CD4-positive, alpha-beta memory T cell (primary cell): ENCODE measurements at regions not wholly inside any gene's neighbourhood (a gene's known extent, or its start where the extent isn't known, plus 50 kb on each side); places are given as distances from the start of the nearest gene placed in this dataset.
"Not testable (repeated sequence)": the region's sequence is repeated elsewhere in the genome, so short reads cannot be mapped to it uniquely, and the experiment has no call there.

Experiments used
- CTCF ChIA-PET: fragments of 350-600 bp; sonication (Branson Sonifier 250); formaldehyde crosslinking; loops from one replicate; lab custom pipeline; 2021; ENCODE audit warnings: inconsistent platforms; ENCODE audit not compliant: partially characterized antibody; lab: Charles Lee
- POLR2A ChIA-PET: fragments of 350-600 bp; sonication (Branson Sonifier 250); formaldehyde crosslinking; loops from one replicate; lab custom pipeline; 2021; ENCODE audit not compliant: partially characterized antibody; lab: Charles Lee
- DNase-seq, 5 donors: peaks; one replicate each; pipeline versions ENCODE4 v3.0.0 to v3.0.0-alpha.2; 2020 to 2022; ENCODE audit warnings: mixed read lengths in 1 of 5
- H3K27ac ChIP-seq: one replicate; pipeline ENCODE4 v1.7.0; 2013; ENCODE audit warnings: low read depth, low read length
- H3K27me3 ChIP-seq: 2 replicates; pipeline ENCODE4 v1.7.0; 2013; ENCODE audit warnings: mild to moderate bottlenecking, low read length, moderate library complexity; ENCODE audit not compliant: insufficient read depth
- H3K36me3 ChIP-seq: 2 replicates; pipeline ENCODE4 v1.7.0; 2013; ENCODE audit warnings: mild to moderate bottlenecking, low read length, moderate library complexity; ENCODE audit not compliant: insufficient read depth
- H3K4me1 ChIP-seq: 2 replicates; pipeline ENCODE4 v1.7.0; 2013; ENCODE audit warnings: mild to moderate bottlenecking, low read length, moderate library complexity; ENCODE audit not compliant: insufficient read depth
- H3K4me3 ChIP-seq, 2 donors: one replicate each; pipeline ENCODE4 v1.7.0; 2013; ENCODE audit warnings: low read length in 2 of 2, mild to moderate bottlenecking in 1 of 2
- H3K9me3 ChIP-seq, 2 donors: one replicate each; pipeline ENCODE4 v1.7.0; 2013; ENCODE audit warnings: low read length in 2 of 2, control low read depth in 1 of 2; ENCODE audit not compliant: control insufficient read depth in 1 of 2
- H3K27ac Mint-ChIP-seq, 7 donors: one replicate each; pipeline ENCODE4 v1.8.0; 2020 to 2021; ENCODE audit warnings: mixed read lengths in 7 of 7, mild to moderate bottlenecking in 6 of 7, inconsistent platforms in 3 of 7, moderate library complexity in 3 of 7
- H3K27me3 Mint-ChIP-seq, 2 donors: one replicate each; pipeline ENCODE4 v1.8.0; 2020 to 2021; ENCODE audit warnings: mixed read lengths in 2 of 2
- H3K36me3 Mint-ChIP-seq, 2 donors: one replicate each; pipeline ENCODE4 v1.8.0; 2020 to 2021; ENCODE audit warnings: mixed read lengths in 2 of 2, inconsistent platforms in 1 of 2, mild to moderate bottlenecking in 1 of 2
- H3K4me1 Mint-ChIP-seq, 4 donors: one replicate each; pipeline ENCODE4 v1.8.0; 2020 to 2021; ENCODE audit warnings: mixed read lengths in 4 of 4, mild to moderate bottlenecking in 1 of 4
- H3K4me3 Mint-ChIP-seq, 8 donors: one replicate each; pipeline ENCODE4 v1.8.0; 2020 to 2021; ENCODE audit warnings: mixed read lengths in 8 of 8, mild to moderate bottlenecking in 7 of 8, moderate library complexity in 6 of 8, inconsistent platforms in 3 of 8
- H3K9me3 Mint-ChIP-seq, 8 donors: one replicate each; pipeline ENCODE4 v1.8.0; 2020 to 2021; ENCODE audit warnings: mixed read lengths in 8 of 8, mild to moderate bottlenecking in 5 of 8, inconsistent platforms in 3 of 8, moderate library complexity in 1 of 8
- intact Hi-C: fragments of 100-400 bp; cut with micrococcal nuclease; formaldehyde crosslinking; loops from one replicate; pipeline ENCODE4 v1.15.1; 2023

- H3K36me3 Mint-ChIP-seq: no peaks in the 10 kb centered on the region
- H3K27ac Mint-ChIP-seq: no peak overlapping the region
- no peaks in the 10 kb centered on the region for H3K36me3 ChIP-seq
- no peaks in the 10 kb centered on the region for H3K4me1 Mint-ChIP-seq
- DNase-seq: no peak
- H3K27ac ChIP-seq: no peak overlapping the region
- H3K4me1 ChIP-seq: no peaks in the 10 kb centered on the region
- POLR2A ChIA-PET: no interaction called here
- no peaks in the 10 kb centered on the region for H3K27me3 Mint-ChIP-seq
- CTCF ChIA-PET: no interaction called here
- H3K9me3 ChIP-seq: no peaks in the 10 kb centered on the region
- H3K4me3 Mint-ChIP-seq: no peak overlapping the region
- no peak overlapping the region for H3K4me3 ChIP-seq
- intact Hi-C loops: no loop called here
- H3K9me3 Mint-ChIP-seq: peaks cover 0 to 3% (median 0%) of the 10 kb centered on the region in 8 donors
- H3K27me3 ChIP-seq: no peaks in the 10 kb centered on the region
These were observed 81.0 kb downstream of the CPXCR1 start for GRCh38 chrX:88828011-88828410.

GRCh38 chrX:88830111-88830510, 83.1 kb downstream of the CPXCR1 start:
- Mint-ChIP-seq H3K9me3 (peaks cover 0 to 3% (median 0%) of the 10 kb centered on the region in 8 donors), H3K27ac (no peak overlapping the region), H3K4me1 (no peaks in the 10 kb centered on the region), H3K27me3 (no peaks in the 10 kb centered on the region), H3K4me3 (no peak overlapping the region), H3K36me3 (no peaks in the 10 kb centered on the region)
- DNase-seq: no peak
- ChIA-PET POLR2A (no interaction called here), CTCF (no interaction called here)
- Histone ChIP-seq H3K4me3 (no peak overlapping the region), H3K27ac (no peak overlapping the region), H3K27me3 (no peaks in the 10 kb centered on the region), H3K4me1 (no peaks in the 10 kb centered on the region), H3K36me3 (no peaks in the 10 kb centered on the region), H3K9me3 (no peaks in the 10 kb centered on the region)
- intact Hi-C loops: no loop called here

DNA sequence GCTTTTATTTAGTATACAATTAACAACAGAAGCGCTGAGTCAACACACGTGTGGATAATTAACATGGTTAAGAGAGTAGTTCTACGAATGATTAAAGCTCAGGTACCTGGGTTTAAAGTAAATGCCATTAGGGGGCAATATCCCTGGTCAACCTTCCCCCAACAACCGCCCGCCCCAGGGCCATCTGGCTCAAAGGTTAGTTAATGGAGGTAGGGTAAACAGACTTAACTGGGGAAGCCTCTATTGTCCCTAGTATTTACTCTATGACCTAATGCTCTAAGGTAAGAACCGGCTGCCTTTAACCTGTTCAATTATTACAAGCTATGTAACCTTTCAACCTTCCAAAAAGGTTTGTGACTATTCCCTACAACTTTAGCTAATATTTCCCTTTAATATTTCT, 90.7 kb downstream of the CPXCR1 start:
- H3K27me3 Mint-ChIP-seq, H3K27ac ChIP-seq, H3K4me1 ChIP-seq, H3K4me3 ChIP-seq, POLR2A ChIA-PET, H3K36me3 Mint-ChIP-seq, H3K9me3 Mint-ChIP-seq, CTCF ChIA-PET, H3K27ac Mint-ChIP-seq, intact Hi-C loops, H3K4me3 Mint-ChIP-seq, H3K4me1 Mint-ChIP-seq, H3K36me3 ChIP-seq, DNase-seq, H3K9me3 ChIP-seq, H3K27me3 ChIP-seq: not testable (repeated sequence)

DNA sequence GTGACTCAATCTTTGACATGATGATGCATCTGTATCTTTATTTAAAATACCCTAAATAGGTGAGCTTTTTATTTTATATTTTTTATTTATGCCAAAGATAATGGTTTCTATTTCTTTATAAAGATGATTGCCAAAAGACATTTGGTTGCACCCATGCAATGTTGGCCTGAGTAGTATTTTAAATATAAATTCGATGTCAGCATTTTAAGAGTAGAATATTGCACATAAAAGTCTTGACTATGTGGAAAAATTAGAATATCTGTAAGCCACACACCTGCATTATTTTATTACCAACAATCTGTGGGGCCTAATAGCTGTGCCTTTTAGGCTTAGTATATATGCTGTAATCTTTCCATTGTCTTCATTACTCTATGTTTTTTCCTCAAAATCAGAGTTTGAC, 91.4 kb downstream of the CPXCR1 start:
- no peaks in the 10 kb centered on the region for H3K9me3 ChIP-seq
- H3K27me3 ChIP-seq: no peaks in the 10 kb centered on the region
- no peaks in the 10 kb centered on the region for H3K4me1 Mint-ChIP-seq
- no peaks in the 10 kb centered on the region for H3K36me3 Mint-ChIP-seq
- CTCF ChIA-PET: no interaction called here
- peaks cover 0 to 4% (median 0%) of the 10 kb centered on the region in 8 donors for H3K9me3 Mint-ChIP-seq
- intact Hi-C loops: no loop called here
- no peaks in the 10 kb centered on the region for H3K4me1 ChIP-seq
- no peak overlapping the region for H3K27ac ChIP-seq
- H3K4me3 ChIP-seq: no peak overlapping the region
- no peaks in the 10 kb centered on the region for H3K36me3 ChIP-seq
- POLR2A ChIA-PET: no interaction called here
- H3K4me3 Mint-ChIP-seq: no peak overlapping the region
- H3K27ac Mint-ChIP-seq: no peak overlapping the region
- DNase-seq: no peak
- no peaks in the 10 kb centered on the region for H3K27me3 Mint-ChIP-seq

DNA sequence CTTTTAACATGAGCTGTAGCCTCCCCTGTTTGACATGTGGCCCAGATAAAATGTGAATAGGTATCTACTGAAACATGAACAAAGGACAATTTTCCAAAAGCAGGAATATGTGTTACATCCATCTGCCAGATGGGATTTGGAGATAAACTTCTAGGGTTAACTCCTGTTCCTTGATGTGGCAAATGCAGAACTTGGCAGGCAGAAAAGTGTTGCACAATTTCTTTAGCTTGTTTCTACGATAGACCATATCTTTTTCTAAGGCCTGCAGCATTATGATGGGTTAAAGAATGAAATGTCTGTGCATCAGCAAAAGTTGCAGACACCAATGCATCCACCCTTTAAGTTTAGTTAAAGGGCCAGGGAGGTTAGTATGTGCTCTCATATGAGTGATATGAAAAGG, 96.8 kb downstream of the CPXCR1 start:
- H3K9me3 Mint-ChIP-seq, H3K27ac Mint-ChIP-seq, DNase-seq, H3K4me1 Mint-ChIP-seq, H3K4me1 ChIP-seq, H3K36me3 ChIP-seq, H3K9me3 ChIP-seq, H3K36me3 Mint-ChIP-seq, H3K4me3 Mint-ChIP-seq, intact Hi-C loops, H3K27ac ChIP-seq, H3K27me3 Mint-ChIP-seq, H3K4me3 ChIP-seq, POLR2A ChIA-PET, CTCF ChIA-PET, H3K27me3 ChIP-seq: not testable (repeated sequence)

- H3K36me3 Mint-ChIP-seq: no peaks in the 10 kb centered on the region
- Histone ChIP-seq H3K9me3 (no peaks in the 10 kb centered on the region), H3K36me3 (no peaks in the 10 kb centered on the region), H3K4me1 (no peaks in the 10 kb centered on the region), H3K27ac (no peak overlapping the region), H3K4me3 (no peak overlapping the region), H3K27me3 (no peaks in the 10 kb centered on the region)
- H3K27ac Mint-ChIP-seq: no peak overlapping the region
- H3K4me3 Mint-ChIP-seq: no peak overlapping the region
- POLR2A ChIA-PET: no interaction called here
- DNase-seq: no peak
- no peaks in the 10 kb centered on the region for H3K27me3 Mint-ChIP-seq
- CTCF ChIA-PET: no interaction called here
- peaks cover 0 to 9% (median 2%) of the 10 kb centered on the region in 8 donors for H3K9me3 Mint-ChIP-seq
- intact Hi-C loops: no loop called here
- H3K4me1 Mint-ChIP-seq: no peaks in the 10 kb centered on the region
These were observed 106.9 kb downstream of the CPXCR1 start for GRCh38 chrX:88853925-88854324.

DNA sequence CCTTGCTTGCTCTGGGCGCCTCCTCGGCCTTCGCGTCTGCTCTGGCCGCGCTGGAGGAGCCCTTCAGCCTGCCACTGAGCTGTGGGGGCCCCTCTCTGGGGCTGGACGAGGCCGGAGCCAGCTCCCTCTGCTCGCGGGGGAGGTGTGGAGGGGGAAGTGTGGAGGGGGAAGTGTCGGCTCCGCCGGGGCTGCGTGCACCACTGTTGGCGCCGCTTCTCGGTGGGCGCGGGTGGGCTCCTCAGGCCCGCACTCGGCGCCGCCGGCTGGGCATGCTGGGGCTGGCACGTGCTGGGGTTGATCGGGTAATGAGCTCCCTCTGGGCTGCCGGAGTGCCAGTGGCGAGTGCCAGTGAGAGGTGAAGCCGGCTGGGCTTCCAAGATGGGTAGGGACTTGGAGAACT, 116.7 kb downstream of the CPXCR1 start:
- no peak for DNase-seq
- no peaks in the 10 kb centered on the region for H3K9me3 ChIP-seq
- Mint-ChIP-seq H3K27me3 (no peaks in the 10 kb centered on the region), H3K9me3 (no peaks in the 10 kb centered on the region), H3K27ac (no peak overlapping the region), H3K4me1 (no peaks in the 10 kb centered on the region), H3K36me3 (no peaks in the 10 kb centered on the region), H3K4me3 (no peak overlapping the region)
- intact Hi-C loops: no loop called here
- H3K27ac ChIP-seq: no peak overlapping the region
- no peaks in the 10 kb centered on the region for H3K27me3 ChIP-seq
- no peaks in the 10 kb centered on the region for H3K4me1 ChIP-seq
- H3K36me3 ChIP-seq: no peaks in the 10 kb centered on the region
- ChIA-PET POLR2A (no interaction called here), CTCF (no interaction called here)
- no peak overlapping the region for H3K4me3 ChIP-seq

GRCh38 chrX:88865634-88866033, 118.6 kb downstream of the CPXCR1 start:
- no peak overlapping the region for H3K4me3 ChIP-seq
- no peaks in the 10 kb centered on the region for H3K27me3 ChIP-seq
- CTCF ChIA-PET: no interaction called here
- Mint-ChIP-seq H3K9me3 (no peaks in the 10 kb centered on the region), H3K36me3 (no peaks in the 10 kb centered on the region), H3K4me3 (no peak overlapping the region), H3K4me1 (no peaks in the 10 kb centered on the region), H3K27ac (no peak overlapping the region), H3K27me3 (no peaks in the 10 kb centered on the region)
- intact Hi-C loops: no loop called here
- no peaks in the 10 kb centered on the region for H3K36me3 ChIP-seq
- H3K27ac ChIP-seq: no peak overlapping the region
- no peaks in the 10 kb centered on the region for H3K4me1 ChIP-seq
- H3K9me3 ChIP-seq: no peaks in the 10 kb centered on the region
- no peak for DNase-seq
- POLR2A ChIA-PET: no interaction called here
